Posterior vena cava (tissue), 2 donors: ENCODE measurements at regions not wholly inside any gene's neighbourhood (a gene's known extent, or its start where the extent isn't known, plus 50 kb on each side); places are given as distances from the start of the nearest gene placed in this dataset.

ENCODE experiments used
- DNase-seq: peaks from one replicate; pipeline ENCODE4 v3.0.0-alpha.2; 2020; ENCODE audit warnings: low spot score
- intact Hi-C, 2 donors: fragments of 100-400 bp; cut with DNase I; formaldehyde crosslinking; loops; one replicate each; pipeline versions ENCODE4 v1.14.1 to v1.14.2; 2022 to 2023
- donor health status: DM: yes; HTN: yes; CAD: no.
- donor health status: DM: yes; HTN: yes; CAD: no.

GRCh38 chr5:117088176-117088575, 513.6 kb upstream of the SEMA6A start:
- no peak for DNase-seq
- intact Hi-C loops, result no loop called here

GRCh38 chr5:117084067-117084466, 509.4 kb upstream of the SEMA6A start:
- no peak for DNase-seq

GRCh38 chr5:117082977-117083376, 508.4 kb upstream of the SEMA6A start:
- intact Hi-C loops, result no loop called here
- DNase-seq, result no peak

More at GRCh38 chr5:117084067-117084466, 509.4 kb upstream of the SEMA6A start:
- intact Hi-C loops, result no loop called here

- DNase-seq, result no peak
- intact Hi-C loops, result no loop called here
Measured at GRCh38 chr5:117077142-117077541, 502.5 kb upstream of the SEMA6A start.

- intact Hi-C loops, result no loop called here
- DNase-seq, result no peak
Measured at GRCh38 chr5:117072439-117072838, 497.8 kb upstream of the SEMA6A start.

GRCh38 chr5:117065800-117066199, 491.2 kb upstream of the SEMA6A start:
- DNase-seq, result no peak
- intact Hi-C loops, result no loop called here

- intact Hi-C loops, result no loop called here
- no peak for DNase-seq
Measured at GRCh38 chr5:117065161-117065560, 490.5 kb upstream of the SEMA6A start.

- DNase-seq, result no peak
- intact Hi-C loops, result no loop called here
Measured at GRCh38 chr5:117060099-117060498, 485.5 kb upstream of the SEMA6A start.

- intact Hi-C loops, result no loop called here
- DNase-seq, result no peak
Measured at GRCh38 chr5:117058740-117059139, 484.1 kb upstream of the SEMA6A start.

GRCh38 chr5:117055517-117055916, 480.9 kb upstream of the SEMA6A start:
- no peak for DNase-seq
- intact Hi-C loops, result no loop called here

GRCh38 chr5:117054911-117055310, 480.3 kb upstream of the SEMA6A start:
- intact Hi-C loops, result no loop called here
- DNase-seq, result no peak

GRCh38 chr5:117054141-117054540, 479.5 kb upstream of the SEMA6A start:
- intact Hi-C loops, result no loop called here
- no peak for DNase-seq

GRCh38 chr5:117041926-117042595, 467.4 kb upstream of the SEMA6A start:
- intact Hi-C loops, result no loop called here
- DNase-seq, result no peak

- intact Hi-C loops, result no loop called here
- no peak for DNase-seq
Measured at GRCh38 chr5:117039035-117039434, 464.4 kb upstream of the SEMA6A start.

GRCh38 chr5:117027384-117027783, 452.8 kb upstream of the SEMA6A start:
- DNase-seq, result no peak
- intact Hi-C loops, result no loop called here

GRCh38 chr5:117020999-117021398, 446.4 kb upstream of the SEMA6A start:
- intact Hi-C loops, result no loop called here
- no peak for DNase-seq

- no peak for DNase-seq
- intact Hi-C loops, result no loop called here
Measured at GRCh38 chr5:117013280-117013877, 438.8 kb upstream of the SEMA6A start.

- intact Hi-C loops, result no loop called here
- DNase-seq, result no peak
Measured at GRCh38 chr5:117010574-117010973, 436.0 kb upstream of the SEMA6A start.

- intact Hi-C loops, result no loop called here
- DNase-seq, result no peak
Measured at GRCh38 chr5:116998024-116998423, 423.4 kb upstream of the SEMA6A start.

- DNase-seq, result no peak
- intact Hi-C loops, result no loop called here
Measured at GRCh38 chr5:116992681-116993080, 418.1 kb upstream of the SEMA6A start.

- intact Hi-C loops, result no loop called here
- no peak for DNase-seq
Measured at GRCh38 chr5:116989995-116990394, 415.4 kb upstream of the SEMA6A start.
